GM18867 (cell line): ENCODE measurements at regions not wholly inside any gene's neighbourhood (a gene's known extent, or its start where the extent isn't known, plus 50 kb on each side); places are given as distances from the start of the nearest gene placed in this dataset.

Source experiments
- ATAC-seq: cut with Tn5 transposase; IDR thresholded peaks from one replicate; pipeline ENCODE4 v1.9.1; 2021; ENCODE audit warnings: mild to moderate bottlenecking, moderate library complexity; ENCODE audit not compliant: unreplicated experiment

DNA sequence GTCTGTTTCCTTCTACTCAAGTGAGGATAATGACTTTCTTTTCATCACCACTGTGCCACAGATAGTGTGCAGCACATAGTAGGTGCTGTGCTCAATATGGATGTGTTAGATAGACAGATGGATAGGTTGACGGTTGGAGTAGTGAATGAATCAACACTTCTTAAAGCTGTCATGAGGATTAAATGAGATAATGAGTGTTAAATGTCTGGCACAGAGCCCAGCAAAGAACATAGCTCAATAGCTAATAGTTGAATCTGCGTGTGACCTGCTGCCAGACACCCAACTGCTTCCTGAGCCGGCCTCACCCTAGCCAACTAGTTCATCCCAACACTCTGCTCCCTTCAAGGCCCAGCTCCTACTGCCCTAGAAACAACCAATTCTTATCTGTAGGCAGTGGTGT, 67.7 kb upstream of the PJA1 start:
- ATAC-seq, result no peak

DNA sequence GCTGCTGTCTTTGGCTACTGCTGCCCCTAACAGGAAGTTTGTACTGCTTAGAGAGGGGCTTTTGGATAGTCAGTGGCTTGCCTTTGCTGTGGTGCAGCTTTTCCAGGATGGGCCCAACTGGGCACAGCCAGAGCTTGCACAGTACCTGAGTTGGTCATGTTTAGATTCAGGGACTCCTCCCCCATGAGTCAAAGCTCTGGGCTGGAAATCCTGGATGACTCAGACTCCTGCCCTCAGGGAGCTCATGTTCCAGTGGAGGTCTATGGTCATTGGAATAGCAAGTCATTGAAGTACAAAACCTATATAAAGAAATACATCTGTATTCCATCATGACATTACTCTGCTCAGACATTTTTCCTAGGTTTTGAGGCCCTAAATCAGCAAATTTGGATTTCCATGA, 66.7 kb upstream of the PJA1 start:
- ATAC-seq, result no peak

DNA sequence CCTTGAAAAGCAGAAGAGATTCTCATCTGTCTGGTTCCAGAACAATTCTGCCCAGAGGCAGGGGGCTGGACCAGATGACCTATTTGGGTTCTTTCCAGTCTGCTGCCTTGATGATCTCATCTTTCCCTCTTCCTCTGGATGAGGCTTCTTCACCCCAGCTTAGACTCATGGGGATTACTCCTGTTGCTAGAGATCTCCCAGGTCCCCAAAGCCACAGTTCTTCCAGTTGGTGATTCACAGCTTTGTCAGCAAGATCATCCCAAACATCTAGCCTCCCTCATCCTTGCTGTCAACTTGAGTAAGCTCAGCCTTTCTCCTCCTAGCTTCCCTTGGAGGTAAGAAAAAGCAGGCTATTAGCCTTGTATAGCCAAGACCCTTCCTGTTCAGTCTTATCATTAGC, 64.2 kb upstream of the PJA1 start:
- no peak for ATAC-seq

DNA sequence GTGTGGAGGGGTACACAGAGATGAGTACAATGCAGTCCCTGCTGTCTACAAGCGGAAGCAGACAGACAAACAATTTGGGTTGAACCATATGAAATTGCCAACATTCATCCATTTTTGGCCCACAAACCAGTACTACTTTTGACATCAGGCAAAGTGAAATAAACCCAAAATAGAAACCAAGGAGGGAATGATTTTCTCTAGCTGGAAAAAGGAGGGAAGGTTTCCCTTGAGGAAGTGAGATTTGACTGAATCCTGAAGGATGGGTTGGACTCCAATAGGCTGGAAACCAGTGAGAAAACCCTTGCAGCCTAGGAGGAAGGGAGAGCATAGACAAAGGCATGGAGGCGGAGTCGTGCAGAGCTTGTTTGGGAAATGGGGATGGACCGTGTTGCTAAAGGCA, 63.5 kb upstream of the PJA1 start:
- no peak for ATAC-seq

DNA sequence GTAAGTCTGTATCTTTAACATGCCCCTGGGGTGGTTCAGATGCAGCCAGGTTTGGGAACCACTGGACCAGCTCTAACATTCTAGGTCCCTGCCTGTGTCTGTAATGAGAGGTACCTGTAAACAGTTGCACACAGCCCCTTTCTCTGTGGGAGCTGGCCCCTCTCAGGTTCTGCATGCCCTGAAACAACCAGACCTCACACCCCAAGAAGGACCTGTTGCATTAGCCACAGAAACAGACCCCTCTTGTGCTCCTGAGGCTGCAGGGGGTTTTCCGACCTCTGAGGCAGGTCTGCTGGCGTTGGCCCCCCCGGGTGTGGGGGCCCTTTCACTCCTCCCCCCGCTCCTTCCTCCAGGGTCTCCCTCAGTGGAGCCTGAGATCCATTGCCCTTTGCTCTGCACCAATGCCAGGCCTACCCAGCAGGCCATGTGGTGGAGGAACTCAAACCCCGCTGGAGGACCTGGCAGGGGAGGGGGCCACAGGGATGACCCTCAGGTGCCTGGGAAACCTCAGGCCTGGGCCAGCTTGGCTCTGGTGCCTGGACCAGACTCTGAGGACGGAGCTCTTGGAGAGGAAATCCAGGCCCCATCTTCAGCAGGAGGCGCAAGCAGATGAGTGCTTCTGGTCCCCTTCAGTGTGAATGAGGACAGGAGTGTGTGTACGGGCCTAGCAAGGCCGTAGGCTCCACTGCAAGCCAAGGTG, 61.4 kb upstream of the PJA1 start:
- no peak for ATAC-seq

DNA sequence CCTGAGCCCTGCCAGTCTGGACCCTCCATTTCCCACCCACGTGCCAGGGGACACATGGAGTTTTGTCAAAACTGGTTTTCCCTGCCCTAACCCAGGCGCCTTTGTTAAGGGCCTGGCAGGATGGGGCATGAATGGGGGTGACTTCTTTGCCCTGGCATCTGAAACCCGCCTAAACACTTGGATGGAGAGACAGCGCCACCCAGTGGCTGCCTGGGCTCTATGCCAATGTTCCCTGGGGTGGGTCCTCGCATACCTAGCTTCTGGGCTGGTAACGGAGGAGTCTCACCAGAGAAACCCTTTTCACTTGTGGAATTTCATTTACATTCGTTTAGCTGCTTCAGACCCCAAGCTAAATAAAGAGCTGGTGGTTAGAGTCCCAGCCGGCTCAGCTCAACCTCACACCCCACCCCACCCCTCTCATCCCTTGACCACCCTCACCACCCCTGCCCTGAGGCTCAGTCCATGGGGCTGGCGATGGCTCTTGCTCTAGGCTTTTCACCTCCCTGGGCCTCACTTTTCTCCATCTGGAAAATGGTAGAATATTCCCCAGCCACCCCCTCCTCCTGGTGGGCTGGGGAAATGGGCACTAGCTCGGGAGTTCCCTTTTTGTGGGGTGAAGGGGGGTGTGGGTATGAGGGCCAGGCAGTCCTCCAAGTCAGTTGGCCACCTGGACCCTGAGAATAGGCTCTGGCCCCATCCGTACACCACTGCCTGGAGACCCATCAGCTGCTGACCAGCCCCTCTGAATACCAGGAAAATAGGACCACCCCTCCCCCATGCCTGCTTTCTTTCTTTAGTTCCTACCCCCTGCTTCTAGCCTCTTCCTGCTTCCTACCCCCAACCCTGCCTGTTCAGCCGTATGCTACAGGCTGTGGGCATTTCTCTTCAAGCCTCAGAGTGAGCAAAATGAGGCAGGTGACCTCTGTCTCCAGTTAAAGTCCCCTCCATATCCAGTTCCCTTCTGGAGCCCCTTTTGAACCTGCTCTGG, 57.1 kb upstream of the PJA1 start:
- peak; percentile 75 for ATAC-seq

DNA sequence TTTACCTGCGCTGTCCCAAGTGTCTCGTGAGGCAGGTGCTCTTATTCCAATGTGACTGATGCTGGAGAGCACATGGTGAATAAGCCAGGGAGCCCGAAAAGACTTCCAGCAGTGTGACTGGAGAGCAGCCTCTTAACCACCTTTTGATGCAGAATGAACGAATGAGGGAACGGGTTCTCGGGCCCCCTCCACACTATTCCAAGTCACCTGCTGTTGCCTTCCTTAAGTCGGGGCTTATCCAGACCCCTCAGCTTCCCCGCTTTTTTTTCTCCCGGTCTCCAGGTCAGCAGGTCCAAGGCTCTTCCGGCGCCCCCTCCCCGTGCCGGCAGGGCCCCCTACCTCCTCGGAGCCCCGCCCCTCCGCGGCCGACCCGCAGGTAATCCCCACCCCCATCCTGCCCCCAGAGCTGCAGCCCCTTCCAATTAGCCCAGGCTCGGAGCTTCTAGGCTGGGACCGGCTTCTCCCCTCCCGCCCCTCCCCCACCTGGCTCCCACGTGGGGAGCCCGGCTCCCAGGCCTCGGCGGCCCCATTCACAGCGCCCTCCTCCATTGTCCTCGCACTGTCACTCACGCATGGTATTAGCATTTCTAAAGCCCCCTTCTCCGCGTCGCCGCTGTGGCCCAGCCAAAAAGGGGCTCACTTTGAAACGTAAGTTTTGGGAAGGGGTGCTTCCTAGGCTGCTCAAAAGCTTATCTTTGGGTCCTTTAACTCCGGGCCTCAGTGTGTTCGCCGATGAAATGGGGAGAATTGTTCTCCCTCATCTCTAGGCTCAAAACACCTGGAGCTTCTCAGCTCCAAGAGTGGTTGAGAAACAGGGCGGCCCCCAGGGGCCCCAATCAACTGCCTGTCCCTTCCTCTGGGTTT, 56.2 kb upstream of the PJA1 start:
- ATAC-seq, result no peak

DNA sequence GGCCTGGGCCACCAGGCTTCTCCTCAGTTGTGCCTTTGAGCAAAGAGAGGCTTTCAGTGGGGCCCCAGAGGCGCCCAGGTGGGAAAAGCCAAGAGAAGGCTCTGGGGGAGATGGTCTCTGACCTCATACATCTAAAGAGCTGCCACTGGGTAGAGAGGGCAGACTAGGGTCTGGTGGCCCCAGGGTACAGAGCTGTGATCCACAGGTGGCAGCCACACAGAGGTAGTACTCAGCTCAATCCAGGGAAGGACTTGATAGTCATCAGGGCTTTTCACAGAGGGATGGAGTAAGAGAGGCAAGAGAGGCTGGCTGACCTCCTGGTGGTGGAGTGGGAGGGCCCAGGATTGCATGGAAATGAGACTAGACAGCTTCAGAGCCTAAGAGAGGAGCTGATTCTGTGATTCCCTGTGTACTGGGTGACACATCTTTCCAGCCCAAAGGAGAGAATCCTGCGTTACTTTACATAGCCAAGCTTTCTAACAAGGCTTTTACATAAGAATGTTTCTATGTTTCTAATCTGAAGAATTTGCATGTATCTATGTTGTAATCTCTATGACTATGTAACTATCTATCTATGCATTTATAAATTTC, 53.2 kb upstream of the PJA1 start:
- ATAC-seq, result no peak

DNA sequence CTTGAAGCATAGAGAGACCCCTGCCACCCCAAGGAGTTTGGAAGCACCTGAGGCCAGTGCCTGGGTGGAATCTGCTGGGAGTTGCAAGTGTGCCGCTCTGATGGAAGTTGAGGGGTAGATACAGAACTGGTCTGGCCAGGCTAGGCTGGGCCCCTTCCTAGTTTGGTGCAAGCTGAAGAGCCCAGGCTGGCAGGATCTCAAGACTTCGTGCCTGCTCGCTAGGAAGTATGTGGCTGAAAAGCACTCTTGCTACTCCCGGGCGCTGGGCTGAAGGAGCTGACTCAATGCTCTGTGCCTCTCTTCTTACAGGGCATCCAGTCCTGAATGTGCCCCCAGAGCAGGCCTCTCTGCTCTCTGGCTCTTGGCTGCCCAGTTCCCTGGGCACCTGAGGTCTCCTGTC, 51.7 kb upstream of the PJA1 start:
- no peak for ATAC-seq

DNA sequence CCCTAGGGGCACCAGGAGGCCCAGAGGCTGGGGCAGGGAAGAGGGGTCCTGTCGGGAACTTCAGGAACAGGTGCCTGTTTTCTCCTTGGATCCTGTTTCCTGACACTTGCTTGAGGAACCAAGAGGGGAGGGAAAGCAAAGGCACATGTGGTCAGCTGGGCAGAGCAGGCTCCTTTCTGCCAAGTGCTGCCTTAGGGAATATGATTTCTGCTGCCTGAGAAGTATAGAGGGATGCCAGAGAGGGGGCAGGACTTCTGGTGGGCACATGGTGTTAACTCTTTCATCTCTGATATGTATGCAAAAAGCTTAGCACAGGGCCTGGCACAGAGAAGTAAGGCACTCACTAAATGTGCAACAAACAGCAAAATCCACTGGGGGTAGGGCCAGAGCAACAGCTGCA, 51.2 kb upstream of the PJA1 start:
- ATAC-seq, result no peak

DNA sequence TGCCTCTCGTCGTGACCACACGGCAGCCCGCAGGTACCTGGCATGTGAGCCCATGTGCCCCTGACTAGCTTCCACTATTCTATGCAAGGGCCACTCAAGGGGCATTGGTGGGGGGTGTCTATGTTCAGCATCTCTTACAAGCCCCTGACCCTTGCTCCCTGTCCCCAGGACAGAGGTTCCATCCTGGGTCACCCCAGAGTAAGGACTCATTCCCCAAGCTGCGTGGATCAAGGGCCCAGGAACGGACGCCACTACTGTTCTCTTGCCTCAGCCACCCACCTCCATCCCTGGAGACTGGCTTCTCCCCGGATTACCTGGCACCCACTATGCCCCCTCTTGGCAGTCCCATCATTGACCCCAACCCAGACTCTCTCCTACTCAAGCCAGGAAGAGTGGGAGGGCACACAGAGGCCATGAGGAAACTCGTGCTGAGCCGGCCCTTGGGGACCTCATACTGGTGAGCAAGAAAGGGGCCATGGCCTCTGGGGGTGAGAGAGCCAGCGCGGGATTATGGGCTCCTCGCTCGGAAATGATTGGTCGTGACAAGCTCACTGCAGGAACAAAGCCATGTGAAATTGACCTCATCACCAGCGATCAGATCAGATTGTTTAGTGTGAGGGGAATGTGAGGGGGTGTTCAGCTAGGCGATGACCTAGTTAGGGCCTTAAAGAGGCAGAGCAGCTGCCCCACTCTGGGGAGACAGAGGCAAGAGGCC, 50.1 kb upstream of the PJA1 start:
- no peak for ATAC-seq
